ENCODE measurements at regions not wholly inside any gene's neighbourhood (a gene's known extent, or its start where the extent isn't known, plus 50 kb on each side); places are given as distances from the start of the nearest gene placed in this dataset.

GRCh38 chr7:88628363-88629085, 131.0 kb upstream of the ZNF804B start:
- no peak for DNase-seq (ENCODE audit: insufficient read length, low spot score, missing footprints)
- Histone ChIP-seq H3K4me3 (ENCODE audit: insufficient read depth, low read length) (no peak overlapping the region), H3K36me3 (ENCODE audit: insufficient read depth, low read length) (no peaks in the 10 kb centered on the region), H4K20me1 (ENCODE audit: insufficient read depth, low read length) (no peaks in the 10 kb centered on the region), H3K27ac (ENCODE audit: low read depth, low read length) (no peak overlapping the region), H3K27me3 (ENCODE audit: insufficient read depth, low read length) (no peaks in the 10 kb centered on the region), H3K9me3 (ENCODE audit: low read depth, low read length) (no peaks in the 10 kb centered on the region), H3K4me2 (ENCODE audit: insufficient read depth, low read length) (no peak overlapping the region), H3K4me1 (ENCODE audit: insufficient read depth, low read length) (no peaks in the 10 kb centered on the region), H2AFZ (ENCODE audit: low read length) (no peak overlapping the region), H3K79me2 (ENCODE audit: insufficient read depth, low read length) (no peaks in the 10 kb centered on the region)
- TF ChIP-seq CTCF (IDR thresholded peaks at IDR 0.05; ENCODE audit: extremely low read depth, low read depth, low read length): no peak

GRCh38 chr7:88617185-88617584, 142.3 kb upstream of the ZNF804B start:
- Histone ChIP-seq H3K27ac (ENCODE audit: low read depth, low read length) (no peak overlapping the region), H4K20me1 (ENCODE audit: insufficient read depth, low read length) (no peaks in the 10 kb centered on the region), H3K79me2 (ENCODE audit: insufficient read depth, low read length) (no peaks in the 10 kb centered on the region), H3K27me3 (ENCODE audit: insufficient read depth, low read length) (no peaks in the 10 kb centered on the region), H3K9me3 (ENCODE audit: low read depth, low read length) (peaks cover 2% of the 10 kb centered on the region), H3K4me3 (ENCODE audit: insufficient read depth, low read length) (no peak overlapping the region), H2AFZ (ENCODE audit: low read length) (no peak overlapping the region), H3K36me3 (ENCODE audit: insufficient read depth, low read length) (no peaks in the 10 kb centered on the region), H3K4me1 (ENCODE audit: insufficient read depth, low read length) (no peaks in the 10 kb centered on the region), H3K4me2 (ENCODE audit: insufficient read depth, low read length) (no peak overlapping the region)
- no peak for DNase-seq (ENCODE audit: insufficient read length, low spot score, missing footprints)
- no peak for TF ChIP-seq CTCF (IDR thresholded peaks at IDR 0.05; ENCODE audit: extremely low read depth, low read depth, low read length)

- Histone ChIP-seq H3K27me3 (ENCODE audit: insufficient read depth, low read length) (no peaks in the 10 kb centered on the region), H3K4me2 (ENCODE audit: insufficient read depth, low read length) (no peak overlapping the region), H3K79me2 (ENCODE audit: insufficient read depth, low read length) (no peaks in the 10 kb centered on the region), H3K4me1 (ENCODE audit: insufficient read depth, low read length) (no peaks in the 10 kb centered on the region), H4K20me1 (ENCODE audit: insufficient read depth, low read length) (no peaks in the 10 kb centered on the region), H3K4me3 (ENCODE audit: insufficient read depth, low read length) (no peak overlapping the region), H3K9me3 (ENCODE audit: low read depth, low read length) (peaks cover 2% of the 10 kb centered on the region), H2AFZ (ENCODE audit: low read length) (no peak overlapping the region), H3K36me3 (ENCODE audit: insufficient read depth, low read length) (no peaks in the 10 kb centered on the region), H3K27ac (ENCODE audit: low read depth, low read length) (no peak overlapping the region)
- no peak for DNase-seq (ENCODE audit: insufficient read length, low spot score, missing footprints)
- no peak for TF ChIP-seq CTCF (IDR thresholded peaks at IDR 0.05; ENCODE audit: extremely low read depth, low read depth, low read length)
Measured at GRCh38 chr7:88615336-88615735, 144.2 kb upstream of the ZNF804B start.

GRCh38 chr7:88614736-88615135, 144.8 kb upstream of the ZNF804B start:
- Histone ChIP-seq H3K27ac (ENCODE audit: low read depth, low read length) (no peak overlapping the region), H3K4me1 (ENCODE audit: insufficient read depth, low read length) (no peaks in the 10 kb centered on the region), H3K4me3 (ENCODE audit: insufficient read depth, low read length) (no peak overlapping the region), H3K79me2 (ENCODE audit: insufficient read depth, low read length) (no peaks in the 10 kb centered on the region), H2AFZ (ENCODE audit: low read length) (no peak overlapping the region), H3K4me2 (ENCODE audit: insufficient read depth, low read length) (no peak overlapping the region), H3K9me3 (ENCODE audit: low read depth, low read length) (peaks cover 2% of the 10 kb centered on the region), H4K20me1 (ENCODE audit: insufficient read depth, low read length) (no peaks in the 10 kb centered on the region), H3K36me3 (ENCODE audit: insufficient read depth, low read length) (no peaks in the 10 kb centered on the region), H3K27me3 (ENCODE audit: insufficient read depth, low read length) (no peaks in the 10 kb centered on the region)
- no peak for DNase-seq (ENCODE audit: insufficient read length, low spot score, missing footprints)
- no peak for TF ChIP-seq CTCF (IDR thresholded peaks at IDR 0.05; ENCODE audit: extremely low read depth, low read depth, low read length)

Data from osteoblast (primary cell).